ENCODE measurements at regions not wholly inside any gene's neighbourhood (a gene's known extent, or its start where the extent isn't known, plus 50 kb on each side); places are given as distances from the start of the nearest gene placed in this dataset.
A peak's percentile ranks its signal among the peaks of the same experiment; 100 is the strongest.
"Not testable (repeated sequence)": the region's sequence is repeated elsewhere in the genome, so short reads cannot be mapped to it uniquely, and the experiment has no call there.

- Histone ChIP-seq H3K9ac (no peak overlapping the region), H3K4me3 (no peak overlapping the region), H3K4me1 (peaks cover 0 to 17% (median 0%) of the 10 kb centered on the region in 10 experiments; a peak in 2 of 20 replicates), H3K36me3 (no peaks in the 10 kb centered on the region), H3K4me2 (no peak overlapping the region), H3K9me3 (replicated peaks in 1 of 11) (no peaks in the 10 kb centered on the region), H3K27ac (no peak overlapping the region), H3K27me3 (no peaks in the 10 kb centered on the region), H4K20me1 (no peaks in the 10 kb centered on the region)
- TF ChIP-seq Cebpa-rat (IDR thresholded peaks at IDR 0.05), result no peak
Measured at GRCh38 chr2:75928093-75928492, 217.4 kb upstream of the GCFC2 start.

- Histone ChIP-seq H3K4me1 (peaks cover 0 to 17% (median 0%) of the 10 kb centered on the region in 10 experiments; a peak in 2 of 20 replicates), H3K4me2 (0 out of 22 replicates have a peak overlapping the region, but pooled peaks of 1 of the 11 experiments have one; percentile 43), H3K4me3 (no peak overlapping the region), H3K27me3 (no peaks in the 10 kb centered on the region), H3K27ac (no peak overlapping the region), H3K9me3 (replicated peaks in 1 of 11) (no peaks in the 10 kb centered on the region), H3K9ac (no peak overlapping the region), H4K20me1 (no peaks in the 10 kb centered on the region), H3K36me3 (no peaks in the 10 kb centered on the region)
- TF ChIP-seq Cebpa-rat (IDR thresholded peaks at IDR 0.05), result no peak
Measured at GRCh38 chr2:75925331-75926024, 214.8 kb upstream of the GCFC2 start.

- Histone ChIP-seq H3K4me3 (no peak overlapping the region), H3K4me1 (peaks cover 0 to 17% (median 0%) of the 10 kb centered on the region in 10 experiments; a peak in 2 of 20 replicates), H3K27ac (no peak overlapping the region), H3K9ac (no peak overlapping the region), H3K36me3 (no peaks in the 10 kb centered on the region), H3K27me3 (no peaks in the 10 kb centered on the region), H3K4me2 (no peak overlapping the region), H4K20me1 (no peaks in the 10 kb centered on the region), H3K9me3 (replicated peaks in 1 of 11) (no peaks in the 10 kb centered on the region)
- no peak for TF ChIP-seq Cebpa-rat (IDR thresholded peaks at IDR 0.05)
Measured at GRCh38 chr2:75922191-75922590, 211.5 kb upstream of the GCFC2 start.

GRCh38 chr2:75920859-75921551, 210.3 kb upstream of the GCFC2 start:
- no peak overlapping the region for H3K4me3 ChIP-seq
- no peak for TF ChIP-seq Cebpa-rat (IDR thresholded peaks at IDR 0.05)
- H3K27ac ChIP-seq, result no peak overlapping the region

GRCh38 chr2:75915851-75916634, 205.3 kb upstream of the GCFC2 start:
- Histone ChIP-seq H3K36me3 (no peaks in the 10 kb centered on the region), H4K20me1 (no peaks in the 10 kb centered on the region), H3K4me2 (no peak overlapping the region), H3K4me1 (no peaks in the 10 kb centered on the region), H3K27ac (no peak overlapping the region), H3K9ac (no peak overlapping the region), H3K9me3 (replicated peaks in 1 of 11) (no peaks in the 10 kb centered on the region), H3K27me3 (no peaks in the 10 kb centered on the region), H3K4me3 (no peak overlapping the region)
- no peak for TF ChIP-seq Cebpa-rat (IDR thresholded peaks at IDR 0.05)

More at GRCh38 chr2:75920859-75921551, 210.3 kb upstream of the GCFC2 start:
- no peaks in the 10 kb centered on the region for H4K20me1 ChIP-seq
- H3K36me3 ChIP-seq, result no peaks in the 10 kb centered on the region
- no peaks in the 10 kb centered on the region for H3K27me3 ChIP-seq
- peaks cover 0 to 17% (median 0%) of the 10 kb centered on the region in 10 experiments; a peak in 2 of 20 replicates for H3K4me1 ChIP-seq
- no peak overlapping the region for H3K4me2 ChIP-seq
- H3K9me3 ChIP-seq (replicated peaks in 1 of 11), result no peaks in the 10 kb centered on the region
- H3K9ac ChIP-seq, result no peak overlapping the region

GRCh38 chr2:75896779-75897366, 186.2 kb upstream of the GCFC2 start:
- no peaks in the 10 kb centered on the region for H3K9me3 ChIP-seq (replicated peaks in 1 of 11)
- H3K36me3 ChIP-seq, result no peaks in the 10 kb centered on the region
- no peak for TF ChIP-seq Cebpa-rat (IDR thresholded peaks at IDR 0.05)
- no peaks in the 10 kb centered on the region for H3K4me1 ChIP-seq
- no peaks in the 10 kb centered on the region for H4K20me1 ChIP-seq
- H3K4me2 ChIP-seq, result no peak overlapping the region
- no peak overlapping the region for H3K27ac ChIP-seq
- H3K4me3 ChIP-seq, result no peak overlapping the region
- H3K9ac ChIP-seq, result no peak overlapping the region
- H3K27me3 ChIP-seq, result peaks cover 0 to 8% (median 0%) of the 10 kb centered on the region in 11 experiments; a peak in 1 of 22 replicates

GRCh38 chr2:75894170-75894569, 183.5 kb upstream of the GCFC2 start:
- H3K4me1 ChIP-seq, result no peaks in the 10 kb centered on the region
- no peak for TF ChIP-seq Cebpa-rat (IDR thresholded peaks at IDR 0.05)

GRCh38 chr2:75892490-75892889, 181.8 kb upstream of the GCFC2 start:
- no peaks in the 10 kb centered on the region for H3K36me3 ChIP-seq
- no peak overlapping the region for H3K27ac ChIP-seq
- no peak overlapping the region for H3K4me2 ChIP-seq
- H4K20me1 ChIP-seq, result no peaks in the 10 kb centered on the region
- H3K9me3 ChIP-seq (replicated peaks in 1 of 11), result no peaks in the 10 kb centered on the region
- TF ChIP-seq Cebpa-rat (IDR thresholded peaks at IDR 0.05), result no peak
- no peak overlapping the region for H3K4me3 ChIP-seq
- no peaks in the 10 kb centered on the region for H3K4me1 ChIP-seq
- H3K27me3 ChIP-seq, result peaks cover 0 to 13% (median 0%) of the 10 kb centered on the region in 11 experiments; a peak in 2 of 22 replicates
- no peak overlapping the region for H3K9ac ChIP-seq

More at GRCh38 chr2:75894170-75894569, 183.5 kb upstream of the GCFC2 start:
- Histone ChIP-seq H3K4me2 (no peak overlapping the region), H3K9me3 (replicated peaks in 1 of 11) (no peaks in the 10 kb centered on the region), H3K27ac (no peak overlapping the region), H3K36me3 (no peaks in the 10 kb centered on the region), H3K27me3 (peaks cover 0 to 13% (median 0%) of the 10 kb centered on the region in 11 experiments; a peak in 2 of 22 replicates), H4K20me1 (no peaks in the 10 kb centered on the region), H3K9ac (no peak overlapping the region), H3K4me3 (no peak overlapping the region)

- Histone ChIP-seq H4K20me1 (no peaks in the 10 kb centered on the region), H3K36me3 (no peaks in the 10 kb centered on the region), H3K4me1 (no peaks in the 10 kb centered on the region), H3K27me3 (no peaks in the 10 kb centered on the region), H3K9me3 (replicated peaks in 1 of 11) (peaks cover 0 to 7% (median 0%) of the 10 kb centered on the region in 11 experiments; a peak in 4 of 22 replicates), H3K4me2 (no peak overlapping the region), H3K27ac (no peak overlapping the region), H3K4me3 (no peak overlapping the region), H3K9ac (no peak overlapping the region)
- no peak for TF ChIP-seq Cebpa-rat (IDR thresholded peaks at IDR 0.05)
Measured at GRCh38 chr2:75882530-75882929, 171.8 kb upstream of the GCFC2 start.

GRCh38 chr2:75875606-75876005, 164.9 kb upstream of the GCFC2 start:
- not testable (repeated sequence) for H3K27me3 ChIP-seq; H3K4me2 ChIP-seq; H3K9ac ChIP-seq; H3K9me3 ChIP-seq (replicated peaks in 1 of 11); H3K4me1 ChIP-seq; H3K36me3 ChIP-seq; H3K4me3 ChIP-seq; H3K27ac ChIP-seq; H4K20me1 ChIP-seq

GRCh38 chr2:75871762-75872614, 161.3 kb upstream of the GCFC2 start:
- H3K9me3 ChIP-seq (replicated peaks in 1 of 11); H4K20me1 ChIP-seq; H3K4me2 ChIP-seq; H3K27ac ChIP-seq; H3K4me3 ChIP-seq; H3K4me1 ChIP-seq; H3K9ac ChIP-seq; H3K27me3 ChIP-seq; H3K36me3 ChIP-seq: not testable (repeated sequence)
